Mesothelial cell of epicardium (in vitro differentiated cells): ENCODE measurements at regions not wholly inside any gene's neighbourhood (a gene's known extent, or its start where the extent isn't known, plus 50 kb on each side); places are given as distances from the start of the nearest gene placed in this dataset.

Experiments used
- DNase-seq, 2 experiments: peaks; one replicate each; pipeline ENCODE4 v3.0.0; 2021; ENCODE audit warnings: low spot score in 2 of 2; ENCODE audit not compliant: unreplicated experiment in 2 of 2
- H3K27ac Mint-ChIP-seq: 2 replicates; pipeline ENCODE4 v1.8.0; 2021; ENCODE audit warnings: mixed read lengths
- H3K27me3 Mint-ChIP-seq: 2 replicates; pipeline ENCODE4 v1.8.0; 2021; ENCODE audit warnings: low read depth, mixed read lengths
- H3K36me3 Mint-ChIP-seq: 2 replicates; pipeline ENCODE4 v1.8.0; 2021; ENCODE audit warnings: mixed read lengths
- H3K4me1 Mint-ChIP-seq: 2 replicates; pipeline ENCODE4 v1.8.0; 2021; ENCODE audit warnings: mixed read lengths
- H3K4me3 Mint-ChIP-seq: 2 replicates; pipeline ENCODE4 v1.8.0; 2021; ENCODE audit warnings: mild to moderate bottlenecking, moderate library complexity, mixed read lengths
- H3K9me3 Mint-ChIP-seq: 2 replicates; pipeline ENCODE4 v1.8.0; 2021; ENCODE audit warnings: mixed read lengths
- CTCF ChIP-seq: fragments of 200-600 bp; sonication (generic); IDR thresholded peaks from one replicate; pipeline ENCODE4 v1.5.0; 2021; ENCODE audit warnings: antibody characterized with exemption; ENCODE audit not compliant: unreplicated experiment

- TF ChIP-seq CTCF: no peak
- Mint-ChIP-seq H3K27ac (no peak overlapping the region), H3K27me3 (peaks cover 4% of the 10 kb centered on the region), H3K4me1 (peaks cover 8% of the 10 kb centered on the region), H3K36me3 (no peaks in the 10 kb centered on the region), H3K4me3 (no peak overlapping the region), H3K9me3 (no peaks in the 10 kb centered on the region)
- no peak for DNase-seq
Measured at GRCh38 chr3:148605521-148605920, 92.2 kb upstream of the AGTR1 start.

- Mint-ChIP-seq H3K9me3 (no peaks in the 10 kb centered on the region), H3K4me3 (no peak overlapping the region), H3K36me3 (no peaks in the 10 kb centered on the region), H3K4me1 (no peaks in the 10 kb centered on the region), H3K27ac (no peak overlapping the region), H3K27me3 (peaks cover 4% of the 10 kb centered on the region)
- DNase-seq: no peak
- no peak for TF ChIP-seq CTCF
Measured at GRCh38 chr3:148606979-148607378, 90.7 kb upstream of the AGTR1 start.

GRCh38 chr3:148607491-148607890 is 90.2 kb upstream of the AGTR1 start:
- Mint-ChIP-seq H3K9me3 (no peaks in the 10 kb centered on the region), H3K27ac (no peak overlapping the region), H3K4me1 (no peaks in the 10 kb centered on the region), H3K4me3 (no peak overlapping the region), H3K36me3 (no peaks in the 10 kb centered on the region), H3K27me3 (peaks cover 4% of the 10 kb centered on the region)
- TF ChIP-seq CTCF: no peak
- no peak for DNase-seq

GRCh38 chr3:148612278-148612677 is 85.4 kb upstream of the AGTR1 start:
- H3K27ac Mint-ChIP-seq: no peak overlapping the region
- no peak overlapping the region for H3K4me3 Mint-ChIP-seq

GRCh38 chr3:148615382-148615781 is 82.3 kb upstream of the AGTR1 start:
- Mint-ChIP-seq H3K27ac (no peak overlapping the region), H3K9me3 (no peaks in the 10 kb centered on the region), H3K4me1 (no peaks in the 10 kb centered on the region), H3K4me3 (no peak overlapping the region), H3K27me3 (peaks cover 12% of the 10 kb centered on the region), H3K36me3 (no peaks in the 10 kb centered on the region)
- no peak for TF ChIP-seq CTCF
- DNase-seq: no peak

More at GRCh38 chr3:148612278-148612677, 85.4 kb upstream of the AGTR1 start:
- H3K36me3 Mint-ChIP-seq: no peaks in the 10 kb centered on the region
- no peak for TF ChIP-seq CTCF
- H3K4me1 Mint-ChIP-seq: no peaks in the 10 kb centered on the region
- no peak for DNase-seq
- H3K9me3 Mint-ChIP-seq: no peaks in the 10 kb centered on the region
- peaks cover 13% of the 10 kb centered on the region for H3K27me3 Mint-ChIP-seq

GRCh38 chr3:148625095-148625736 is 72.5 kb upstream of the AGTR1 start:
- H3K27ac Mint-ChIP-seq: no peak overlapping the region
- no peaks in the 10 kb centered on the region for H3K27me3 Mint-ChIP-seq
- no peaks in the 10 kb centered on the region for H3K36me3 Mint-ChIP-seq
- H3K4me3 Mint-ChIP-seq: no peak overlapping the region
- no peaks in the 10 kb centered on the region for H3K4me1 Mint-ChIP-seq
- peaks cover 14% of the 10 kb centered on the region for H3K9me3 Mint-ChIP-seq
- DNase-seq: no peak
- TF ChIP-seq CTCF: no peak
